OCI-LY7 (cell line): ENCODE measurements at regions not wholly inside any gene's neighbourhood (a gene's known extent, or its start where the extent isn't known, plus 50 kb on each side); places are given as distances from the start of the nearest gene placed in this dataset.

Experiments
- BruUV-seq: library from RNA; stranded (reverse); fragments of 400-500 nt; replicated peaks from 2 replicates; lab custom pipeline; 2021; lab: Mats Ljungman, UMichigan
- CTCF ChIA-PET: fragments of 300-600 bp; sonication (Branson Sonifier 250); formaldehyde crosslinking; loops from one replicate; lab custom pipeline; 2022; ENCODE audit warnings: antibody characterized with exemption; ENCODE audit not compliant: unreplicated experiment; lab: Charles Lee
- POLR2A ChIA-PET: fragments of 300-600 bp; sonication (Branson Sonifier 250); formaldehyde crosslinking; loops from one replicate; lab custom pipeline; 2022; ENCODE audit warnings: antibody characterized with exemption; lab: Charles Lee
- DNase-seq: peaks from one replicate; pipeline ENCODE4 v3.0.0-alpha.2; 2015; ENCODE audit warnings: low spot score
- H2AFZ ChIP-seq: fragments of 200-600 bp; sonication (generic), shearing (Covaris generic); 2 replicates; pipeline ENCODE4 v1.6.1; 2014; ENCODE audit warnings: mild to moderate bottlenecking, antibody characterized with exemption, low read length, moderate library complexity
- H3K27ac ChIP-seq: fragments of 200-600 bp; sonication (generic); 2 replicates; pipeline ENCODE4 v1.5.1; 2014; ENCODE audit warnings: mixed run types, low read depth, mild to moderate bottlenecking, moderate library complexity, low read length, inconsistent platforms; ENCODE audit not compliant: poor library complexity, severe bottlenecking
- H3K36me3 ChIP-seq: fragments of 200-600 bp; sonication (generic); 2 replicates; pipeline ENCODE4 v1.6.1; 2014; ENCODE audit warnings: mild to moderate bottlenecking, antibody characterized with exemption, low read length, moderate library complexity, mixed read lengths; ENCODE audit not compliant: insufficient read depth
- H3K4me1 ChIP-seq: fragments of 200-600 bp; sonication (generic); 2 replicates; pipeline ENCODE4 v1.5.1; 2014; ENCODE audit warnings: mild to moderate bottlenecking, low read length; ENCODE audit not compliant: insufficient read depth, poor library complexity, severe bottlenecking
- H3K4me2 ChIP-seq: fragments of 200-600 bp; sonication (generic); 2 replicates; pipeline ENCODE4 v1.6.1; 2014; ENCODE audit warnings: mild to moderate bottlenecking, low read length
- H3K4me3 ChIP-seq: fragments of 200-600 bp; sonication (generic); 2 replicates; pipeline ENCODE4 v1.5.1; 2014; ENCODE audit warnings: mild to moderate bottlenecking, low read depth, low read length; ENCODE audit not compliant: poor library complexity, severe bottlenecking
- H3K79me2 ChIP-seq: fragments of 200-600 bp; sonication (generic); 2 replicates; pipeline ENCODE4 v1.6.1; 2016; ENCODE audit warnings: low read depth, mild to moderate bottlenecking, low read length, moderate library complexity, mixed read lengths; ENCODE audit not compliant: insufficient read depth
- H3K9me2 ChIP-seq: fragments of 200-600 bp; sonication (generic); 2 replicates; pipeline ENCODE4 v1.6.1; 2016; ENCODE audit warnings: mild to moderate bottlenecking, low read length, mixed read lengths; ENCODE audit not compliant: insufficient read depth
- H3K9me3 ChIP-seq: fragments of 200-600 bp; sonication (generic); 2 replicates; pipeline ENCODE4 v1.6.1; 2014; ENCODE audit warnings: mild to moderate bottlenecking, mixed run types, low read length, mixed read lengths
- H4K20me1 ChIP-seq: fragments of 200-600 bp; sonication (generic); 2 replicates; pipeline ENCODE4 v1.6.1; 2014; ENCODE audit warnings: mild to moderate bottlenecking, antibody characterized with exemption, low read length, moderate library complexity, mixed read lengths; ENCODE audit not compliant: insufficient read depth
- EZH2phosphoT487 ChIP-seq: fragments of 200-600 bp; sonication (generic); IDR thresholded peaks from 2 replicates; pipeline ENCODE4 v1.6.1; 2018; ENCODE audit warnings: low read depth, borderline replicate concordance, mild to moderate bottlenecking, mixed run types, antibody characterized with exemption, low read length, moderate library complexity, mixed read lengths
- intact Hi-C: fragments of 100-400 bp; cut with micrococcal nuclease; formaldehyde crosslinking; loops from one replicate; pipeline ENCODE4 v1.10.0; 2022; ENCODE audit not compliant: unreplicated experiment
- TF ChIP-seq, protein P1 (sequence below): fragments of 200-600 bp; sonication (generic); conservative IDR thresholded peaks from 2 replicates; pipeline ENCODE4 v1.5.1; 2014; ENCODE audit warnings: mild to moderate bottlenecking, antibody characterized with exemption, low read length, moderate library complexity, mixed read lengths

- H3K79me2 ChIP-seq, result no peaks in the 10 kb centered on the region
- no peak for DNase-seq
- H4K20me1 ChIP-seq, result no peaks in the 10 kb centered on the region
- no peaks in the 10 kb centered on the region for H3K36me3 ChIP-seq
- peak overlapping the region; percentile 80 for H3K4me2 ChIP-seq
- no peak for TF ChIP-seq EZH2phosphoT487
- TF ChIP-seq, protein P1, sequence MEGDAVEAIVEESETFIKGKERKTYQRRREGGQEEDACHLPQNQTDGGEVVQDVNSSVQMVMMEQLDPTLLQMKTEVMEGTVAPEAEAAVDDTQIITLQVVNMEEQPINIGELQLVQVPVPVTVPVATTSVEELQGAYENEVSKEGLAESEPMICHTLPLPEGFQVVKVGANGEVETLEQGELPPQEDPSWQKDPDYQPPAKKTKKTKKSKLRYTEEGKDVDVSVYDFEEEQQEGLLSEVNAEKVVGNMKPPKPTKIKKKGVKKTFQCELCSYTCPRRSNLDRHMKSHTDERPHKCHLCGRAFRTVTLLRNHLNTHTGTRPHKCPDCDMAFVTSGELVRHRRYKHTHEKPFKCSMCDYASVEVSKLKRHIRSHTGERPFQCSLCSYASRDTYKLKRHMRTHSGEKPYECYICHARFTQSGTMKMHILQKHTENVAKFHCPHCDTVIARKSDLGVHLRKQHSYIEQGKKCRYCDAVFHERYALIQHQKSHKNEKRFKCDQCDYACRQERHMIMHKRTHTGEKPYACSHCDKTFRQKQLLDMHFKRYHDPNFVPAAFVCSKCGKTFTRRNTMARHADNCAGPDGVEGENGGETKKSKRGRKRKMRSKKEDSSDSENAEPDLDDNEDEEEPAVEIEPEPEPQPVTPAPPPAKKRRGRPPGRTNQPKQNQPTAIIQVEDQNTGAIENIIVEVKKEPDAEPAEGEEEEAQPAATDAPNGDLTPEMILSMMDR, result no peak
- peaks cover 81% of the 10 kb centered on the region for H3K4me1 ChIP-seq
- H3K27ac ChIP-seq, result peak overlapping the region; percentile 82
- POLR2A ChIA-PET, result interaction anchor here (1.0 to 2.3 kb wide), 3 partner anchors 8 to 294 kb away, joined by 3 to 10 read pairs (median 4); no protein-coding TSS in a partner anchor
- peak overlapping the region; percentile 66; the same call in 1 of the 2 replicates for H2AFZ ChIP-seq
- intact Hi-C loops, result loop anchor here (1.0 to 2.0 kb wide), 2 partner anchors 26 to 70 kb away; no protein-coding TSS in a partner anchor
- CTCF ChIA-PET, result interaction anchor here (1.3 kb wide), 1 partner anchor 11 kb away, joined by 3 read pairs; no protein-coding TSS in a partner anchor
- H3K9me2 ChIP-seq, result no peaks in the 10 kb centered on the region
- no peaks in the 10 kb centered on the region for H3K9me3 ChIP-seq
- TSS peak; percentile 81 for BruUV-seq
- peak overlapping the region; percentile 44 for H3K4me3 ChIP-seq
Observed at GRCh38 chr3:177351206-177351605, 153.9 kb upstream of the TBL1XR1 start.

- peak overlapping the region; percentile 82 for H3K27ac ChIP-seq
Observed at GRCh38 chr3:177351757-177352158, 154.5 kb upstream of the TBL1XR1 start.

More at GRCh38 chr3:177351757-177352158, 154.5 kb upstream of the TBL1XR1 start:
- POLR2A ChIA-PET, result interaction anchor here (0.9 to 2.3 kb wide), 7 partner anchors 8 to 294 kb away, joined by 3 to 10 read pairs (median 4); no protein-coding TSS in a partner anchor
- Histone ChIP-seq H4K20me1 (no peaks in the 10 kb centered on the region), H3K4me2 (peak overlapping the region; percentile 80), H2AFZ (peak overlapping the region; percentile 66), H3K4me1 (peaks cover 81% of the 10 kb centered on the region), H3K79me2 (no peaks in the 10 kb centered on the region), H3K4me3 (peak overlapping the region; percentile 44), H3K36me3 (no peaks in the 10 kb centered on the region), H3K9me3 (no peaks in the 10 kb centered on the region), H3K9me2 (no peaks in the 10 kb centered on the region)
- TF ChIP-seq, protein P1, result no peak
- TF ChIP-seq EZH2phosphoT487, result no peak
- DNase-seq, result peak; percentile 76
- no TSS peak for BruUV-seq
- CTCF ChIA-PET, result interaction anchor here (1.3 kb wide), 1 partner anchor 11 kb away, joined by 3 read pairs; no protein-coding TSS in a partner anchor
- intact Hi-C loops, result loop anchor here (1.0 to 2.0 kb wide), 2 partner anchors 26 to 71 kb away; no protein-coding TSS in a partner anchor
